Activated effector memory CD4-positive, alpha-beta T cell treated with Interleukin-2 at 50 U/mL for 16 hours (primary cell): ENCODE measurements at regions not wholly inside any gene's neighbourhood (a gene's known extent, or its start where the extent isn't known, plus 50 kb on each side); places are given as distances from the start of the nearest gene placed in this dataset.
"Not testable (repeated sequence)": the region's sequence is repeated elsewhere in the genome, so short reads cannot be mapped to it uniquely, and the experiment has no call there.

Experiments
- DNase-seq: peaks from one replicate; pipeline ENCODE4 v3.0.0-alpha.2; 2020

GRCh38 chr14:34059037-34059924 is 108.4 kb upstream of the EGLN3 start:
- DNase-seq = no peak

DNA sequence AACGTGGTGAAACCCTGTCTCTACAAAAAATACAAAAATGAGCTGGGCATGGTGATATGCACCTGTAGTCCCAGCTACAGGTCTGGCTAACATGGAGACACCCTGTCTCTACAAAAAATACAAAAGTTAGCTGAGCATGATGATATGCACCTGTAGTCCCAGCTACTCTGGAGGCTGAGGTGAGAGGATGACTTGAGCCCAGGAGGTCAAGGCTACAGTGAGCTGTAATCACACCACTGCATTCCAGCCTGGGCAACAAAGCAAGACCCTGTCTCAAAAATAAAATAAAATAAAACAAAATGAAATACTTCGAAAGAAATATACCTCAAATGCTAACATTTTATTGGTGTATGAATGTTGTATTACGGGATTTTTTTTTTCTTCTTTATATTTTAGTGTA is 107.6 kb upstream of the EGLN3 start:
- no peak for DNase-seq

DNA sequence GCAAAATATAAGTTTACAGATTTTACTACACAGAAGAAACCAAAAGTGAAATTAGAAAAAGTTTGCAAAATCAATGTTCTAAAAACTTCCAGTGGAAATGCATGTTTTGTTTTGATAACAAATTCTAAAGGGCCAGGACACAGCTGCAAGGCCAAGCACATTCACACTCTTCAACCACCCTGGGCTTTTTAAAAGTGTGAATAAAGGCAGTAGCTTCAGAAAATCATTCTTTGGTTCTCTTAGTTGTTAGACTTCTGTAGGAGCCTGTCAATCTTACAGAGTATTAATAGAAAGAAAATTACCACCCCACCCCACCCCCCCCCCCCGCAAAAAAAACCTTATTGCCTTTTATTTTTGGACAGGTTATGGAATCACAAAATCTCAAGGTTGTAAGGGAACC is 105.2 kb upstream of the EGLN3 start:
- no peak for DNase-seq

- DNase-seq = no peak
These were observed 104.5 kb upstream of the EGLN3 start for GRCh38 chr14:34055157-34055950.

GRCh38 chr14:34053666-34054065 is 102.8 kb upstream of the EGLN3 start:
- no peak for DNase-seq

- DNase-seq = no peak
These were observed 101.8 kb upstream of the EGLN3 start for GRCh38 chr14:34052658-34053014.

GRCh38 chr14:34051966-34052657 is 101.2 kb upstream of the EGLN3 start:
- DNase-seq = no peak

- DNase-seq = no peak
These were observed 99.7 kb upstream of the EGLN3 start for GRCh38 chr14:34050606-34051005.

DNA sequence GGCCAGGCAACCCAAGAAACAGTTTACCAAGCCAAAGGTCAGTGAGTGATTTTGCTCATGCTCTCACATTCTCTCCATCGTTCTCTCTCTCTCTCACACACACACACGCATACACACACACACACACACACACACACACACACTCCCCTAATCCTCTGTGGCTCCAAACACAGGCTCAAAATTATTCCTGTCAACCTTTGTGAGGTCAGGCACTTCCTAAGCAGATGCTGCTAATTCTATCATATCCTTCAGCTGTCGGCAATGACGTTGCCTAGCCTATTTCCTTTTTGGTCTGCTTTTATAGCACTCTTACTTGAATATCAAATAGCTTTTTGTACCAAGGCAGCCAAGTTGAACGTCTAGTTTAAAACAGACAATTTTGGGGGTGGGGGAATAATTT is 98.9 kb upstream of the EGLN3 start:
- no peak for DNase-seq

GRCh38 chr14:34049187-34049586 is 98.3 kb upstream of the EGLN3 start:
- not testable (repeated sequence) for DNase-seq

DNA sequence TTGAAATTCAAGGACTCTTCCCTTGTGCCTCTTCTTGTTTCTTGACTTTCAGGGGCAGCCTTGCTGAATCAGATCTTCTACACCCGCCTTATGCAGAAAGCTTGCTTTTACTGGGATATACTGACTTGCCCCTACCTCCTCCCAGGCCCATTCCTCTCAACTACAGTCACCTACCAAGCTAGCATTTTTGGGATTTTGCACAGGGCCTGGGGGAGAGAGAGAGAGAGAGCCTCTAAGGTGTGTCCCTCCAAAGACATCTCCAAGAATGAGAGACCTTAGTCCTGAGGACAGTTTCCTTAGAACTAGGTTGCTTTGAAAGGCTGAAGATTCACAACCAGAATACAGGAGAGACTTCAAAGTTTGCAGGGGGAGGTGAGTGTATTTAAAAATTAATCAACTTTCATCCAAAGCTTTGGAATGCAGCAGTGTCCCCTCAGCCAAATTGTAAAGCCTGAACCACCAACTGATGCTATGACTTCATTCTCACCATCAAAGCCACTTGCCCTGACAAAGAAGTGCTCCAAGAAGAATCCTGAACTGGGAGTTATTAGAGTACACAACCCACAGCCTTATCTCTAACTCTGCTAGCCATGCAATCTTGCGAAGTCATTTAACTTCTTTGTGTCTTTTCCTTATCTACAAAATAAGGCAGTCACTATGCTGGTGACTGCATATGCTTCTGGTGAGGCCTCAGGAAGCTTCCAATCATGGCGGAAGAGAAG is 96.1 kb upstream of the EGLN3 start:
- DNase-seq = no peak

DNA sequence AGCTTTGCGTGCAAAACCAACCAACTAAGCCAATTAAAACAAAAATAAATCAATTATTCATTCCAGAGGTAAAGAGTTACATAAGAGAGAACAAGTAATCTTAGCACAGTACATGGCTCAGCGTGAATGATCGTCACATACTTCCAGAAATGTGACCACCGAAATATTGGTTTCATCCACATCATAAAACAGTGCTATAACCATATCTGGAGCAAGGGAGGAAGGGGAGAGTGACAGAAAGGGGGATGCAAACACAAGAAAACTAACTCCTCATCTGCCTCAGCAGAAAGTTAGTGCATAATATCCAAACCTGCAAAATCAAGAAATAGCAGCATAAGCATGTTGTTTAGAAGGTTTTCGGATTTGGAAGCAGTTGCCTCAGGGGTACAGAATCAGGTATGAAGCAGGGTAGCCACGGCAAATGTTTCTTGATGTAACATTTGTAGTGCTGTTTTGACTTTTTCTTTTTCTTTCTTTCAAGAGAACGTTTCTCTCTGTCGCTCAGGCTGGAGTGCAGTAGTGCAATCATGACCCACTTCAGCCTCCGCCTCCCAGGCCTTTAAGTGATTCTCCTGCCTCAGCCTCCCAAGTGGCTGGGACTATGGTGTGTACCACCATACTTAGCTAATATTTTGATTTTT is 93.9 kb upstream of the EGLN3 start:
- DNase-seq = no peak

- no peak for DNase-seq
These were observed 93.4 kb upstream of the EGLN3 start for GRCh38 chr14:34044373-34044637.

GRCh38 chr14:34043627-34044372 is 92.9 kb upstream of the EGLN3 start:
- DNase-seq = peak; percentile 73

DNA sequence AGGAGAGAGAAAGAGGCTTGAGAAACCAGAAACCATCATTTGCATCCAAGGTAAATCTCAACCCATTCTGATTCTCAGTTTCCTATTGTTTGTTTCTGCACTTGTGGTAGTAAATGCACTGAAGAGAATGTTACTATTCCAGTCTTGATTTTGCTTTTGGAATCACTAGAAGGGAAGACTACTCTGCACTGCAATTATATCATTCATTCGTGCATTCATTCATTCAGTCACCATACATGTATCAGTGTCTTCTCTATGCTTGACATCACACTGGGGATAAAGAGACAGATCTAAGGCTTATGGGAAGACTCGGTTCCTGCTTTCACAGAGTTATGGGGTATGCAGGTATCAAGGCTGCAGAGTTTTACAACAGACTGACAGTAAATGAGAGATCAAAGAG is 90.3 kb upstream of the EGLN3 start:
- no peak for DNase-seq

- DNase-seq = no peak
These were observed 89.9 kb upstream of the EGLN3 start for GRCh38 chr14:34040766-34041165.

- DNase-seq = no peak
These were observed 88.7 kb upstream of the EGLN3 start for GRCh38 chr14:34039428-34040047.

DNA sequence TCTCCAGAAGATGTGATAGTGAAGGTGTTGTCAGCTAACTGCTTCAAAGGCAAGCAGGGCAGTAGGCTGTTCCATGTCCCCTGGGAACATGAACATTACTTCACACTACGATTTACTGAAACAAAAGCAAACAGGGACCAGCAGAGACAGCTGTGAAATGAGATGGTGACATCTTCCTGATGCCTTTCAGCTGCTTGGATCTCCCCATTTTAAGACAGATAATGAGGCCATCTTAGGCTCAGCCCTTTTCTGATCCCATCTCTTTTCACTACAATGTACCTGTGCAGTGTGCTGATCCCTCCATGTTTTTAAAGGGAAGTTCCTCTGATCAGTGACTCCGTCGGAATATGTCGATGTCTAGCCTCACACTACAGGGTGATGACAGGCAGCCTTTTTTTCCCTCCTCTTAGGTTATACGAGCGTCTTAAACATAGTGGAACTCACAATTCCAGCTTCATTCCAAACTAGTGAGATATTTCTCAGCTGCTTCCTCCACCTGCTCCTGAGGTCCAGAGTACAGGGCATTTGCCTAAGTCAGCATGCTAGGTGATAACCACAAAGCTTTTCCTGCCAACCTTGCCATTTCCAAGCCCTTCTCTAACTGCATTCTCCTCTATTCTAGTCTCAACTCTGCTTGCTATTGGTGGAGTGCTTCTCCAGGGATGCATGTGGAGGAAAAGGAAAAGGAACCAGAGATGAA is 87.6 kb upstream of the EGLN3 start:
- no peak for DNase-seq

GRCh38 chr14:34036319-34036766 is 85.5 kb upstream of the EGLN3 start:
- no peak for DNase-seq

- no peak for DNase-seq
These were observed 85.0 kb upstream of the EGLN3 start for GRCh38 chr14:34035934-34036250.
